ENCODE measurements at regions not wholly inside any gene's neighbourhood (a gene's known extent, or its start where the extent isn't known, plus 50 kb on each side); places are given as distances from the start of the nearest gene placed in this dataset.
"Not testable (repeated sequence)": the region's sequence is repeated elsewhere in the genome, so short reads cannot be mapped to it uniquely, and the experiment has no call there.

- no peaks in the 10 kb centered on the region for H3K4me1 ChIP-seq (ENCODE audit: control insufficient read depth, insufficient read depth, low read length)
- H3K36me3 ChIP-seq (ENCODE audit: control insufficient read depth, insufficient read depth, low read length) = no peaks in the 10 kb centered on the region
- no peaks in the 10 kb centered on the region; the same call in 1 of the 2 replicates for H3K9me3 ChIP-seq (ENCODE audit: control insufficient read depth, insufficient read depth, low read length)
- H3K27me3 ChIP-seq (ENCODE audit: control insufficient read depth, insufficient read depth, low read length) = no peaks in the 10 kb centered on the region
- no peak overlapping the region for H3K4me3 ChIP-seq (ENCODE audit: low read length)
- no peak overlapping the region for H3K27ac ChIP-seq (ENCODE audit: low read length)
- DNase-seq (ENCODE audit: low read depth, low spot score) = no peak
Measured at GRCh38 chr2:154549869-154550268, 148.6 kb upstream of the KCNJ3 start.

GRCh38 chr2:154551649-154552048 lies 146.8 kb upstream of the KCNJ3 start:
- no peak overlapping the region for H3K27ac ChIP-seq (ENCODE audit: low read length)
- DNase-seq (ENCODE audit: low read depth, low spot score) = no peak
- H3K4me1 ChIP-seq (ENCODE audit: control insufficient read depth, insufficient read depth, low read length) = no peaks in the 10 kb centered on the region
- no peak overlapping the region for H3K4me3 ChIP-seq (ENCODE audit: low read length)
- H3K36me3 ChIP-seq (ENCODE audit: control insufficient read depth, insufficient read depth, low read length) = no peaks in the 10 kb centered on the region
- no peaks in the 10 kb centered on the region for H3K27me3 ChIP-seq (ENCODE audit: control insufficient read depth, insufficient read depth, low read length)
- H3K9me3 ChIP-seq (ENCODE audit: control insufficient read depth, insufficient read depth, low read length) = no peaks in the 10 kb centered on the region; the same call in 1 of the 2 replicates

- H3K4me1 ChIP-seq (ENCODE audit: control insufficient read depth, insufficient read depth, low read length) = no peaks in the 10 kb centered on the region
- H3K27me3 ChIP-seq (ENCODE audit: control insufficient read depth, insufficient read depth, low read length) = no peaks in the 10 kb centered on the region
- H3K36me3 ChIP-seq (ENCODE audit: control insufficient read depth, insufficient read depth, low read length) = no peaks in the 10 kb centered on the region
- no peaks in the 10 kb centered on the region for H3K9me3 ChIP-seq (ENCODE audit: control insufficient read depth, insufficient read depth, low read length)
- no peak overlapping the region for H3K4me3 ChIP-seq (ENCODE audit: low read length)
- H3K27ac ChIP-seq (ENCODE audit: low read length) = no peak overlapping the region
- DNase-seq (ENCODE audit: low read depth, low spot score) = no peak
Measured at GRCh38 chr2:154554046-154554445, 144.4 kb upstream of the KCNJ3 start.

GRCh38 chr2:154555710-154556109 lies 142.8 kb upstream of the KCNJ3 start:
- Histone ChIP-seq H3K4me3 (ENCODE audit: low read length) (no peak overlapping the region), H3K27me3 (ENCODE audit: control insufficient read depth, insufficient read depth, low read length) (no peaks in the 10 kb centered on the region), H3K9me3 (ENCODE audit: control insufficient read depth, insufficient read depth, low read length) (no peaks in the 10 kb centered on the region), H3K27ac (ENCODE audit: low read length) (no peak overlapping the region), H3K4me1 (ENCODE audit: control insufficient read depth, insufficient read depth, low read length) (no peaks in the 10 kb centered on the region), H3K36me3 (ENCODE audit: control insufficient read depth, insufficient read depth, low read length) (no peaks in the 10 kb centered on the region)
- no peak for DNase-seq (ENCODE audit: low read depth, low spot score)
- WGBS (ENCODE audit: insufficient coverage, insufficient read length) = no CpG with 5 or more reads among the region's 1 CpG

- no CpG with 5 or more reads among the region's 2 CpGs for WGBS (ENCODE audit: insufficient coverage, insufficient read length)
- DNase-seq (ENCODE audit: low read depth, low spot score) = no peak
Measured at GRCh38 chr2:154556146-154556545, 142.3 kb upstream of the KCNJ3 start.

GRCh38 chr2:154556607-154557006 lies 141.9 kb upstream of the KCNJ3 start:
- Histone ChIP-seq H3K27ac (ENCODE audit: low read length) (no peak overlapping the region), H3K4me3 (ENCODE audit: low read length) (no peak overlapping the region), H3K27me3 (ENCODE audit: control insufficient read depth, insufficient read depth, low read length) (no peaks in the 10 kb centered on the region), H3K4me1 (ENCODE audit: control insufficient read depth, insufficient read depth, low read length) (no peaks in the 10 kb centered on the region), H3K9me3 (ENCODE audit: control insufficient read depth, insufficient read depth, low read length) (no peaks in the 10 kb centered on the region), H3K36me3 (ENCODE audit: control insufficient read depth, insufficient read depth, low read length) (no peaks in the 10 kb centered on the region)
- no peak for DNase-seq (ENCODE audit: low read depth, low spot score)
- WGBS (ENCODE audit: insufficient coverage, insufficient read length) = no CpG with 5 or more reads among the region's 1 CpG

More at GRCh38 chr2:154556146-154556545, 142.3 kb upstream of the KCNJ3 start:
- Histone ChIP-seq H3K4me1 (ENCODE audit: control insufficient read depth, insufficient read depth, low read length) (no peaks in the 10 kb centered on the region), H3K27ac (ENCODE audit: low read length) (no peak overlapping the region), H3K27me3 (ENCODE audit: control insufficient read depth, insufficient read depth, low read length) (no peaks in the 10 kb centered on the region), H3K36me3 (ENCODE audit: control insufficient read depth, insufficient read depth, low read length) (no peaks in the 10 kb centered on the region), H3K4me3 (ENCODE audit: low read length) (no peak overlapping the region), H3K9me3 (ENCODE audit: control insufficient read depth, insufficient read depth, low read length) (no peaks in the 10 kb centered on the region)

GRCh38 chr2:154557906-154558305 lies 140.6 kb upstream of the KCNJ3 start:
- no peak overlapping the region for H3K27ac ChIP-seq (ENCODE audit: low read length)
- H3K27me3 ChIP-seq (ENCODE audit: control insufficient read depth, insufficient read depth, low read length) = no peaks in the 10 kb centered on the region
- no peaks in the 10 kb centered on the region for H3K9me3 ChIP-seq (ENCODE audit: control insufficient read depth, insufficient read depth, low read length)
- DNase-seq (ENCODE audit: low read depth, low spot score) = no peak
- H3K4me1 ChIP-seq (ENCODE audit: control insufficient read depth, insufficient read depth, low read length) = no peaks in the 10 kb centered on the region
- no CpG with 5 or more reads among the region's 2 CpGs for WGBS (ENCODE audit: insufficient coverage, insufficient read length)
- no peaks in the 10 kb centered on the region for H3K36me3 ChIP-seq (ENCODE audit: control insufficient read depth, insufficient read depth, low read length)
- H3K4me3 ChIP-seq (ENCODE audit: low read length) = no peak overlapping the region

- no CpG with 5 or more reads among the region's 2 CpGs for WGBS (ENCODE audit: insufficient coverage, insufficient read length)
- H3K27me3 ChIP-seq (ENCODE audit: control insufficient read depth, insufficient read depth, low read length) = no peaks in the 10 kb centered on the region
- no peaks in the 10 kb centered on the region; the same call in 1 of the 2 replicates for H3K4me1 ChIP-seq (ENCODE audit: control insufficient read depth, insufficient read depth, low read length)
- no peaks in the 10 kb centered on the region for H3K9me3 ChIP-seq (ENCODE audit: control insufficient read depth, insufficient read depth, low read length)
- H3K36me3 ChIP-seq (ENCODE audit: control insufficient read depth, insufficient read depth, low read length) = no peaks in the 10 kb centered on the region
- H3K27ac ChIP-seq (ENCODE audit: low read length) = no peak overlapping the region
- DNase-seq (ENCODE audit: low read depth, low spot score) = no peak
- no peak overlapping the region for H3K4me3 ChIP-seq (ENCODE audit: low read length)
Measured at GRCh38 chr2:154565433-154565832, 133.1 kb upstream of the KCNJ3 start.

- H3K36me3 ChIP-seq (ENCODE audit: control insufficient read depth, insufficient read depth, low read length) = no peaks in the 10 kb centered on the region
- no peaks in the 10 kb centered on the region for H3K9me3 ChIP-seq (ENCODE audit: control insufficient read depth, insufficient read depth, low read length)
- H3K4me3 ChIP-seq (ENCODE audit: low read length) = no peak overlapping the region
- WGBS (ENCODE audit: insufficient coverage, insufficient read length) = no CpG with 5 or more reads among the region's 1 CpG
- no peak for DNase-seq (ENCODE audit: low read depth, low spot score)
- no peaks in the 10 kb centered on the region for H3K27me3 ChIP-seq (ENCODE audit: control insufficient read depth, insufficient read depth, low read length)
- H3K4me1 ChIP-seq (ENCODE audit: control insufficient read depth, insufficient read depth, low read length) = peaks cover 3% of the 10 kb centered on the region; the same call in 1 of the 2 replicates
- H3K27ac ChIP-seq (ENCODE audit: low read length) = no peak overlapping the region
Measured at GRCh38 chr2:154568413-154568812, 130.1 kb upstream of the KCNJ3 start.

- Histone ChIP-seq H3K4me1 (ENCODE audit: control insufficient read depth, insufficient read depth, low read length) (peaks cover 3% of the 10 kb centered on the region; the same call in 1 of the 2 replicates), H3K36me3 (ENCODE audit: control insufficient read depth, insufficient read depth, low read length) (no peaks in the 10 kb centered on the region), H3K4me3 (ENCODE audit: low read length) (no peak overlapping the region), H3K27ac (ENCODE audit: low read length) (no peak overlapping the region), H3K9me3 (ENCODE audit: control insufficient read depth, insufficient read depth, low read length) (no peaks in the 10 kb centered on the region), H3K27me3 (ENCODE audit: control insufficient read depth, insufficient read depth, low read length) (no peaks in the 10 kb centered on the region)
- WGBS (ENCODE audit: insufficient coverage, insufficient read length) = no CpG with 5 or more reads among the region's 6 CpGs
- no peak for DNase-seq (ENCODE audit: low read depth, low spot score)
Measured at GRCh38 chr2:154570501-154570900, 128.0 kb upstream of the KCNJ3 start.

- not testable (repeated sequence) for H3K27me3 ChIP-seq (ENCODE audit: control insufficient read depth, insufficient read depth, low read length); H3K4me3 ChIP-seq (ENCODE audit: low read length); H3K4me1 ChIP-seq (ENCODE audit: control insufficient read depth, insufficient read depth, low read length); DNase-seq (ENCODE audit: low read depth, low spot score); H3K27ac ChIP-seq (ENCODE audit: low read length); H3K9me3 ChIP-seq (ENCODE audit: control insufficient read depth, insufficient read depth, low read length); H3K36me3 ChIP-seq (ENCODE audit: control insufficient read depth, insufficient read depth, low read length)
- WGBS (ENCODE audit: insufficient coverage, insufficient read length) = no CpG with 5 or more reads among the region's 13 CpGs
Measured at GRCh38 chr2:154576699-154577098, 121.8 kb upstream of the KCNJ3 start.

Measured in iPS DF 6.9 (cell line).